Smooth muscle cell (in vitro differentiated cells): ENCODE measurements at regions not wholly inside any gene's neighbourhood (a gene's known extent, or its start where the extent isn't known, plus 50 kb on each side); places are given as distances from the start of the nearest gene placed in this dataset.
A peak's percentile ranks its signal among the peaks of the same experiment; 100 is the strongest.

Source experiments
- DNase-seq: peaks from one replicate; lab custom pipeline; 2025; ENCODE audit not compliant: unreplicated experiment; lab: John Stamatoyannopoulos, UW
- H2AFZ ChIP-seq: fragments of 200-600 bp; sonication (generic); 2 replicates; pipeline ENCODE4 v1.6.0; 2016; ENCODE audit warnings: antibody characterized with exemption, low read depth, mild to moderate bottlenecking
- H3F3A ChIP-seq: fragments of 200-600 bp; sonication (generic); 2 replicates; pipeline ENCODE4 v1.6.0; 2017; ENCODE audit warnings: antibody characterized with exemption, low read depth
- H3K27ac ChIP-seq: fragments of 200-600 bp; sonication (generic); 2 replicates; pipeline ENCODE4 v1.5.1; 2016; ENCODE audit warnings: low read depth, mild to moderate bottlenecking
- H3K27me3 ChIP-seq: fragments of 200-600 bp; sonication (generic); 2 replicates; pipeline ENCODE4 v1.6.1; 2016; ENCODE audit warnings: low read depth, mild to moderate bottlenecking
- H3K36me3 ChIP-seq: fragments of 200-600 bp; sonication (generic); 2 replicates; pipeline ENCODE4 v1.5.1; 2016; ENCODE audit warnings: low read depth
- H3K4me1 ChIP-seq: fragments of 200-600 bp; sonication (generic); 2 replicates; pipeline ENCODE4 v1.5.1; 2016; ENCODE audit warnings: low read depth
- H3K4me2 ChIP-seq: fragments of 200-600 bp; sonication (generic); 2 replicates; pipeline ENCODE4 v1.6.0; 2016; ENCODE audit warnings: mild to moderate bottlenecking
- H3K4me3 ChIP-seq: fragments of 200-600 bp; sonication (generic); 2 replicates; pipeline ENCODE4 v1.5.1; 2016; ENCODE audit warnings: mild to moderate bottlenecking
- H3K79me2 ChIP-seq: fragments of 200-600 bp; sonication (generic); 2 replicates; pipeline ENCODE4 v1.6.0; 2016; ENCODE audit warnings: low read depth, mild to moderate bottlenecking
- H3K9ac ChIP-seq: fragments of 200-600 bp; sonication (generic); 2 replicates; pipeline ENCODE4 v1.6.0; 2016; ENCODE audit warnings: low read depth
- H3K9me3 ChIP-seq: fragments of 200-600 bp; sonication (generic); replicated peaks from 2 replicates; pipeline ENCODE4 v1.5.1; 2016; ENCODE audit warnings: low read depth
- H4K20me1 ChIP-seq: fragments of 200-600 bp; sonication (generic); 2 replicates; pipeline ENCODE4 v1.6.0; 2016; ENCODE audit warnings: low read depth
- WGBS: methylation state at CpG from one replicate; pipeline ENCODE4 v1.1.7; 2016; ENCODE audit warnings: low lambda C conversion rate; 5-methylcytosine and 5-hydroxymethylcytosine counted together
- TF ChIP-seq, protein P1 (sequence below): fragments of 200-600 bp; sonication (generic); IDR thresholded peaks from 2 replicates; pipeline ENCODE4 v1.5.1; 2017; ENCODE audit warnings: borderline replicate concordance, mild to moderate bottlenecking, antibody characterized with exemption; ENCODE audit not compliant: insufficient read depth, poor library complexity, severe bottlenecking

DNA sequence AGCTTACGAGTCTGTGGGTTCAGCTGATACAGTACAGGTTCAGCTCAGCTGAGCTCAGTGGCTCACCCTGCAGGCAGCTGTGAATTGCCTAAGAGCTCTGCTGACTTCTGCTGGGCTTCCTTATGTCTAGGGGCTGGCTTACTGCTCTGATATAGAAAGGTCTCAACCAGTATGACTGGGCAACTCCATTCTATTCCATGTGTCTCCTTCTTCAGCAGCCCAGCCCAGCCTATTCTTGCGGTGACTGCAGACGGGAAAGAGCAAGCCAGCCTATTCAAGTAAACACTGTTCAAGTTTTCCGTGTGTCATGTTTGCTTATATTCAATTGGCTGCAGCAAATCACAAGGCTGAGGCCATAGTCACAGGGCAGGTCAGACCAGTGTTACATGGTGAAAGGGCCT is 615.4 kb upstream of the ZFP42 start:
- H3F3A ChIP-seq, result no peaks in the 10 kb centered on the region
- no peaks in the 10 kb centered on the region for H3K36me3 ChIP-seq
- no peak overlapping the region for H3K4me3 ChIP-seq
- H3K27ac ChIP-seq, result no peak overlapping the region
- WGBS, result 87% methylated on average over 4 of the region's 4 CpGs
- H3K9ac ChIP-seq, result no peak overlapping the region
- no peak for DNase-seq
- no peak overlapping the region for H3K4me2 ChIP-seq
- H3K79me2 ChIP-seq, result peaks cover 7% of the 10 kb centered on the region
- H3K9me3 ChIP-seq, result no peaks in the 10 kb centered on the region
- no peaks in the 10 kb centered on the region for H4K20me1 ChIP-seq
- no peak overlapping the region for H2AFZ ChIP-seq
- TF ChIP-seq, protein P1, sequence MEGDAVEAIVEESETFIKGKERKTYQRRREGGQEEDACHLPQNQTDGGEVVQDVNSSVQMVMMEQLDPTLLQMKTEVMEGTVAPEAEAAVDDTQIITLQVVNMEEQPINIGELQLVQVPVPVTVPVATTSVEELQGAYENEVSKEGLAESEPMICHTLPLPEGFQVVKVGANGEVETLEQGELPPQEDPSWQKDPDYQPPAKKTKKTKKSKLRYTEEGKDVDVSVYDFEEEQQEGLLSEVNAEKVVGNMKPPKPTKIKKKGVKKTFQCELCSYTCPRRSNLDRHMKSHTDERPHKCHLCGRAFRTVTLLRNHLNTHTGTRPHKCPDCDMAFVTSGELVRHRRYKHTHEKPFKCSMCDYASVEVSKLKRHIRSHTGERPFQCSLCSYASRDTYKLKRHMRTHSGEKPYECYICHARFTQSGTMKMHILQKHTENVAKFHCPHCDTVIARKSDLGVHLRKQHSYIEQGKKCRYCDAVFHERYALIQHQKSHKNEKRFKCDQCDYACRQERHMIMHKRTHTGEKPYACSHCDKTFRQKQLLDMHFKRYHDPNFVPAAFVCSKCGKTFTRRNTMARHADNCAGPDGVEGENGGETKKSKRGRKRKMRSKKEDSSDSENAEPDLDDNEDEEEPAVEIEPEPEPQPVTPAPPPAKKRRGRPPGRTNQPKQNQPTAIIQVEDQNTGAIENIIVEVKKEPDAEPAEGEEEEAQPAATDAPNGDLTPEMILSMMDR, result peak; percentile 18
- H3K27me3 ChIP-seq, result no peaks in the 10 kb centered on the region
- H3K4me1 ChIP-seq, result no peaks in the 10 kb centered on the region

DNA sequence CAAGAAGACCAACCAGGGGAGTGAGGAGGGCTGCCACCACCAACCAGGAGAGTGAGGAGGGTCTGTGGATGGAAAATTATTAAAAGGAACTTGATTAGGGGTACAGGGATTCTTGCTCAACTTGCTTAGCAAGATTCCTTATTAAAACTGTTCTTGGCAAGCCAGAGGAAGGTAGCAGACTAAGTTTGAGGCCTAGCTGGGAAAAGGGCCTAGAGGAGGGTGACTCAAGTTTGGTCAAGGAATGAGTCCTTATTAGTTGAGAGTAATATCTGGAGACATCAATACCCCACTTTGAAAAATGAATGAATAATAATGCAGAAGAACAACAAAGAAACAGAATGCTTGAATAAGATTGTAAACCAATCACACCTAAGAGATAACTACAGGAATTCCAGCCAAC is 612.4 kb upstream of the ZFP42 start:
- Histone ChIP-seq H3K36me3 (no peaks in the 10 kb centered on the region), H3K4me3 (no peak overlapping the region), H4K20me1 (no peaks in the 10 kb centered on the region), H3F3A (peaks cover 2% of the 10 kb centered on the region), H3K27ac (no peak overlapping the region), H3K4me1 (peaks cover 8% of the 10 kb centered on the region), H3K79me2 (peaks cover 7% of the 10 kb centered on the region), H3K9ac (no peak overlapping the region), H3K9me3 (no peaks in the 10 kb centered on the region), H2AFZ (no peak overlapping the region), H3K27me3 (no peaks in the 10 kb centered on the region), H3K4me2 (no peak overlapping the region)
- DNase-seq, result no peak
- TF ChIP-seq, protein P1, result no peak

DNA sequence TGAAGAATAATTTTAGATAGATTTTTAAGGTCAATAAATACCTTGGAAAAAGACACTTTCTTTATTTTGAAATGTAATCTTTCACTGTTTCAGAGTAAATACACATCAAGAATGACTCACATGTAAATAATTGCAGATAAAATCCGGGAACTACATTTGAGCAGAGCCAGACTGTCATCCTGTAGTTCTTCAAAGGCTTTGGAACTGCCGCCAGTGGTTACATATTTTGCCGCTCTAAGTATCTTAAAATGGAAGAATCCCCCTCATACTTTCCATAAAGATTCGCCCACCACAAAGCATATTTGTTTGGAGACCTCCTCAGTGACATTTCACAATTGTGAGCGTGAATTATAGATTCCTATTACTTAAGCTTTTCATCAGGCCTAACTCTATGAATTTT is 607.8 kb upstream of the ZFP42 start:
- 8% methylated on average over 5 of the region's 5 CpGs for WGBS
- H3K4me1 ChIP-seq, result peaks cover 12% of the 10 kb centered on the region
- H3K79me2 ChIP-seq, result peaks cover 7% of the 10 kb centered on the region
- DNase-seq, result no peak
- H3K27me3 ChIP-seq, result no peaks in the 10 kb centered on the region
- H3K4me3 ChIP-seq, result no peak overlapping the region
- no peaks in the 10 kb centered on the region for H3K9me3 ChIP-seq
- peaks cover 8% of the 10 kb centered on the region for H3F3A ChIP-seq
- no peak overlapping the region for H3K9ac ChIP-seq
- H2AFZ ChIP-seq, result peak overlapping the region; percentile 11
- peak overlapping the region; percentile 75 for H3K4me2 ChIP-seq
- H3K27ac ChIP-seq, result peak overlapping the region; percentile 75
- TF ChIP-seq, protein P1, result no peak
- no peaks in the 10 kb centered on the region for H4K20me1 ChIP-seq
- no peaks in the 10 kb centered on the region for H3K36me3 ChIP-seq

DNA sequence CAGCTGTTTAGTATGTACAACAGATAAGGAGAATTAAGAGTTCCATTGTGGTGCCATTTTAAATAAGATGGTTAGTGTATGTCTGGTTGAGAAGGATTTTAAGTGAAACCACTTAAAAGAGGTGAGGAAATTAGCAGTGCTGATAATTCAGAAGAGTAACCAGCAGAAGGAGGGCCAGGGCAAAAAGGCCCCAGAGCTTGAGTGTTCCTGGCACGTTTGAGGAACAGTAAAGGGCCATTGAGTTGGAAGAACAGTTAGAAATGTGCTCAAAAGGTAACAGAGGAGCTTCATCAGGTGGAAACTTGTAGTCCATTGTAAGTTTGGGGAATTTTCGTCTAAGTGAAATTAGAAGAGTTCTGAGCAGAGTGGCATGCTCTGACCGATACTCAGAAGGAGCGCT is 606.2 kb upstream of the ZFP42 start:
- Histone ChIP-seq H3F3A (peaks cover 8% of the 10 kb centered on the region), H3K79me2 (peaks cover under 1% of the 10 kb centered on the region), H3K9me3 (no peaks in the 10 kb centered on the region), H3K4me2 (peak overlapping the region; percentile 75), H4K20me1 (no peaks in the 10 kb centered on the region), H3K27me3 (no peaks in the 10 kb centered on the region), H3K36me3 (no peaks in the 10 kb centered on the region), H3K9ac (no peak overlapping the region), H2AFZ (no peak overlapping the region), H3K4me1 (peaks cover 12% of the 10 kb centered on the region), H3K4me3 (no peak overlapping the region), H3K27ac (peak overlapping the region; percentile 75)
- WGBS, result 73% methylated on average over 4 of the region's 4 CpGs
- TF ChIP-seq, protein P1, result no peak
- no peak for DNase-seq
